Prostate gland (tissue), 2 donors: ENCODE measurements at regions not wholly inside any gene's neighbourhood (a gene's known extent, or its start where the extent isn't known, plus 50 kb on each side); places are given as distances from the start of the nearest gene placed in this dataset.

Source experiments
- CTCF ChIP-seq, 4 experiments: fragments of 200-600 bp in 2 of 4; fragments of 450-650 bp in 2 of 4; sonication (generic) in 2 of 4; IDR thresholded peaks; 1 replicate in 3 of 4; 2 replicates in 1 of 4; pipeline ENCODE4 v1.5.1; 2016 to 2019; ENCODE audit warnings: antibody characterized with exemption in 4 of 4, mild to moderate bottlenecking in 2 of 4, moderate library complexity in 2 of 4
- POLR2A ChIP-seq: fragments of 450-650 bp; IDR thresholded peaks from one replicate; pipeline ENCODE4 v1.6.1; 2016; ENCODE audit warnings: antibody characterized with exemption, mild to moderate bottlenecking

GRCh38 chr11:43549624-43550023, 130.9 kb upstream of the HSD17B12 start:
- no peak for TF ChIP-seq POLR2A
- TF ChIP-seq CTCF (IDR thresholded peaks at IDR 0.05) = no peak
